CD4-positive, alpha-beta T cell treated with Interleukin-17A for 4 hours (primary cell): ENCODE measurements at regions not wholly inside any gene's neighbourhood (a gene's known extent, or its start where the extent isn't known, plus 50 kb on each side); places are given as distances from the start of the nearest gene placed in this dataset.
"Not testable (repeated sequence)": the region's sequence is repeated elsewhere in the genome, so short reads cannot be mapped to it uniquely, and the experiment has no call there.

Source experiments
- DNase-seq: peaks from one replicate; pipeline ENCODE4 v3.0.0-alpha.2; 2020; ENCODE audit warnings: mixed read lengths

DNA sequence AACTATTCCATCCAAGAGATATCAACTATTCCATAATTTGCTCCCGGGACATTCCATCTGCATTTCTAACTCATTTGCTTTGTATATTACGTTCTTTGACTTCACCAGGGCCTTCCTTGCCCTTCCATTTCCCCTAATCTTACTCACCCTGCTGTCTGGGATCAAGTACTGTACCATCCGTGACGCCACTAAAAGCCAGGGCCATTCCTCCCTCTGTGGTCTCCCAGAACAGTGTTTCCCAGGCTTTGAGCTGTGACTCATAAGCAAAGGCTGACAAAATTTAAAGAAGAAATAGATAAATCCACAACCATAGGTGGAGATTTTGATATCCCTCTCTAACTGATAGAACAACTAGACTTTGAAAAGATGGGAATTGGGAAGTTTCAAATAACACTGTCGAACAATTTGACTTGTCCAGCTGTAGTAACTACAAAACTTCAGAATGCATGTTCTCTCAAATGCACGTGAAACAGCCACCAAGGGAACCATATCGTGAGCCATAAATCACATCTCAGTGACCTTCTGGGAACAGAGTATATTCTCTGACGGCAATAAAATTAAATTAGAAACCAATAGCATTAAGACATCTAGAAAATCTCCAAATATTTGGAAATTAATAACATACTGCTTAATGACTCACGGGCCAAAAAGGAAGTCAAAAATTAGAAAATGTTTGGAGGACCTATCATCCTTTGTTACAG is 501.0 kb downstream of the SETD4 start:
- no peak for DNase-seq

DNA sequence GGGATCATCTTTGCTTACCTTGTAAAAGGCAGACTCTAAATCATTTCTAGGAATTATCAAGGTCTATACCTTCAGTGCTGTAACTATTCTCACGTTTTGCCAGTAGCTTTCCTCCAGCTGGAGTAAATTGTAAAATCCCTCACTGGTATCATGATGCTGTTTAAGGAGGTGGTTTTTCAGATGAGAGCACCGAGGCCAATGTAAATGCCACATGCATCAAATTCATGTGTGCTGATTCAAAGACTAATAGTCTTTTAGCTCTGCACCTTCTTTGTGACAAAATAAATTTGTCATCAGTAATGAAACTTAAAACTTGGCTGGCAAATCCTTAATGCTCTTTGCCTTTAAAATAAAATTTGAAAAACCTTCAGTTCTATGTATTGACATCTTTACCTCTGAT is 503.8 kb downstream of the SETD4 start:
- no peak for DNase-seq

DNA sequence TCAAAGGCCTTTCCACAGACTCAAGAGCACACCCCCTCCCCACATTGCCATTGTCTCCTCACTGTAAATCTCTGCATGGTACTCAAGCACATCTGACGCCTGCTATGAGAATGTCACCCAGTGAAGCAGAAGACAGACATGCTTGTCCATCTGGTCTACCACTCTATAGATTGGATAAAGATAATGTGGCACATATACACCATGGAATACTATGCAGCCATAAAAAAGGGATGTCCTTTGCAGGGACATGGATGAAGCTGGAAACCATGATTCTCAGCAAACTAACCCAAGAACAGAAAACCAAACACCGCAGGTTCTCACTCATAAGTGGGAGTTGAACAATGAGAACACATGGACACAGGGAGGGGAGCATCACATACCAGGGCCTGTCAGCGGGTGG is 503.4 kb upstream of the RUNX1 start:
- DNase-seq: not testable (repeated sequence)

DNA sequence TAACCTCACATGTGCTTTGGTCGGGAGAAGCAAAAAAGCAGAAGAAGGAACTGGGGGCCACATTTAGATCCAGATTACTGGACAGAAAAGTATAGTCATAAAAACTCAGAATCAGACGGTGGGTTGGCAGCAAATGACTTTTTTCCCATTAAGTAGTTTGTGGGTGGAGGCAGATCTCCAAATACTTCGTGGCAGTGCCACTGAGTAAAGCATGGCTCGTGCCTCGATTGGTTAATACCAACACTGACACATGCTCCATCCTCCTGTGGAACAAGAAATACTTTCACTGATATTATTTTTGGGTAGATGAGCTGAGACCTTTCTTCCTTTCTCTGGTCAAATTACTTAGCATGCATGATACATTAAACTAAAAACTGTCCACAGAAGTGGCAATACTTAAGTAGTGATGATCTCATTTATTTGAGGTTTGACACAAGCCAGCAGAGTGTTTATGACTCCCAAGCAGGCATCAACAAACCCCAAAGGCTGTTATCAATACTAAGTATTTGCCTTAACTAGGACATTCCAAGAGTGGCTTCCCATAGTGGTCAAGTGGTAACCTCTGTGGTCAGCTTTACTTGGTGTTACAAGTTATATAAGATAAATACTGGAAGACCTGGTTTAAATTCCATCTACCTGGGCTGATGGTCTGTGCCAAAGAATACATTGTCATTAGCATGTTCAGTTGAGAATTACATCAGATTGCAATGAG is 500.0 kb upstream of the RUNX1 start:
- no peak for DNase-seq

DNA sequence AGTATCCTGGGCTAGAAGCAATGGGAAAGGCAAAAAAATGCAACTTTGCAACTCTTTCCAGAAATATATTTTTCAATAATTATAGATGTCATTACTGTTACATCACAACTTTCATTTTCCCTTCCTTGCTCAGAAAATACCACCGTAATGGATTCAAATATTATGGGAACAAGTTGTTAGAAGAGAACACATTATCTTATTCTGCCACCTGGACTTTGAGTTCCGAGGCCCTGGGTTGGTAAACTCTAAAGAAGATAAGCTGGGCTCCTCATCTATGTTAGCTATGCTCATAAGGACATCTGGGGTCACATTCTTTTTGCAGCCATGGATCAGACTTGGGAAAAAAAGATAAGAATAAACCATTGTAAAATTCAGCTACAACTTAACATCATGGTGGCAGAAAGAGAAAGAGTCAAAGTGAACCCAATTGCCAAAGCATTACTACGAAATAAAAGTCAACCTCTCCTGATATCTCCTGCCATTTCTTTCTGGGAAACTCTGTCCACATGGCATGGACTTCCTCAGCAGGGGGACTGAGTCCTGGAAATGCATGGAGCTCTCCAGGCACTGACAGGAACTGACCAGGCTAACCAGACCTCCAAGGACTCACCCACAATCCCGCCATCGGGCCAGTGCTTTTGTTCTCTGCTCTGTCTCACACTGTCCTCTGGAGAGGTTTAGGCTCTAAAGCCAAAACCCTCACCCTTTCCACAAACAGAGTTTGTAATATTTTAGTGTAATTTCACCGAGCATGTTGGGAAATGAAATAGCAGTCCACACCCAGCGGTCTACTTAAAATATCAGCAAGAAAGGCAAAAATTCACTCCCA is 499.1 kb upstream of the RUNX1 start:
- DNase-seq: no peak

DNA sequence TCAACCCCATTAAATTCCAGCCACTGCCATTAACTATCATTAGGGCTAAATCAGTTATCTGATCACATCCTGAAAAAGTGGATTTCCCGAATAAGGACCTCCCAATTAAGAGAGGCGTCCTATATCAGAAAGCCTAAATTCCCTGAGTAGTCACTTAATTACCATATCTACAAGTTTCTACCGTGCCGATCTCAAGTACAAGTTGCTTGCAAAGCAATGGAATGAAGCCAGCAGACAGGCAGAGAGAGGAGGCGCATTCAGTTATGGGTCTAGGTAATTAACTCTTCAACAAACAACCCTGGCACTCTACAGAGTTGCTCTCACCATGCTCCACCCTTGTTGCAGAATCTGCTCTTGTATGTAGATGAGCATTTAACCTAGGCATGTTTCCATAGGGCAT is 494.6 kb upstream of the RUNX1 start:
- DNase-seq: no peak

DNA sequence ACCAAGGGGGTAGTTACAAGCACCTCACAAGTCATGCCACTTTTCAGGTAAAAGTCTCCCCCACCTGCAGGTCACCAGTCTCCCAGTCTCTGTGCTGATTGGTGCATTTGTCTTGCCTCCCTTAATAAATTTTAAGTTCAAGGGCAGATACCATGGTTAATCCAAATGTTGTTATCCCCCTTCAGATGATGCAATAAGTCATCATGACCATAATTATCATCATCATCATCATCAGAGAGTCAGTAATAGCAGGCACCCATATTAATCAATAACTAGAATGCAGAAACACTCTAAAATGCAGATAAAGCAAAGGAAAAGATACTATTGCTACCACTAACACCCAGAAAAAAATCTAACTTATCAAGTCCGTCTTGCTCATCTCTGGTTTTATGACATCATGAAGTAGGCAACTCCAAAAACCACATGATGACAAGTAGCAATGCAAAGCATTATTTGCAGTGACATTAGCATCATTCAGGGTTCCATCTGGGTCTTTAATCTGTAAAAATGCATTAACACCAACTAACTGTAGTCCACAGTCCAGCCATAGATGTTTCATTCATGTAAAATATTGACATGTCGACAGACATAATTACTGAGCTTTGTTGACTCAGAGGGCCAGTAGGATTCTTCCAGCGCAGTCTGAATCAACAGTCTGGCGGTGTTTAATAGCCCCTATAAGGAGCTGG is 492.0 kb upstream of the RUNX1 start:
- DNase-seq: no peak

DNA sequence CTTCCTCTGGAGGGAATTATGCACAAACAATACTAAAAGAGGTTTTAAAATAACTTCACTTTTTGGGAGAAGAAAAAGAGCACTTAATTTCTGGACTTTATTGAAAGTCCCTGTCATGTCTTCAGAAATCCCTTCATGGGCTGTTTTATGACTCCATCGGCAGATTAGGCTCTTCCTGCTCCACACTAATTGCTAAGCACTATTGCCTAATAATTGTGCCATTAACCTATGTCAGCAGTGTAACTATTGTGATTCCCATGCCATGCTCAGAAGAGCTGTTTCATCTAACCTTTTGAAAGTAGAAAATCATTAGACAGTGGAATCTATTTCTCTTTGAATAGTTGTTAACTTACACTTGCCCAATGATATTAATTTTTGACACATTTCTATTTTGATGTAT is 489.3 kb upstream of the RUNX1 start:
- no peak for DNase-seq

DNA sequence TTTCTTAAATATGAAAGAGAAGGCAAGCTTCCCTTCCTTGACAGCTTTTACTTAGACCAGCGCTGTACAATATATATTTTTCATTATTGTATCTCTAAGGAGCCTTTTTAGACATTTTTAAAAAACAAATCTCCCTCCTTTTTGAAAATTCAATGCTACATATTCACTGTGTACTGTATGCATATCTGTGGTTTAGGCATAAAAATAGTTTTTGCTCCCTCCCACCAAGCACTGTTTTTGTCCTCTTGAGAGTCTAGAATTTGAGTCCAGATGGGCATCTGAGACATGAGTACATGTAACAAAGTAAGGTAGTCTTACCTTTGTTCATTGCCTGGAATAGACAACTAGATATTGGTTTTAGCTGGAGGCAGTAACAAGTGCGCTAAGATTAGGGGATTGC is 488.5 kb upstream of the RUNX1 start:
- DNase-seq: no peak

DNA sequence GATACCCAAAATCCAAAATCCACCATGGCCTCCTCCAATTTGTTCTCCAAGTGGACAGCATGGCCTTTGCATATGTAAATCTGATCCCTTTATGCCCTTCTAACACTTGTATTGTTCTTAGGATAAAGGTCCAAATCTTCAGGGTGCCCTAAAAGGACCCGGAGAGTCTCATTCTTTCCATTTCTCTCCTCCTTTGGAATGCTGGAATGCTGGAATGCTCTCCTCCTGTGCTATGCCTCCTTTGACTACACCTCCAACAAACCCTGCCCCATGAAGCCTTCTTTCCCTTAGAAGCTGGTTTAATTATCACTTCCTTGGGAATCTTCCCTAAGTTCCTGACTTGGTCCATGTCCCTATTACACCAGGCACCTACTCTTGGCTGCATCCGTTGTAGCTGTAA is 484.8 kb upstream of the RUNX1 start:
- no peak for DNase-seq

DNA sequence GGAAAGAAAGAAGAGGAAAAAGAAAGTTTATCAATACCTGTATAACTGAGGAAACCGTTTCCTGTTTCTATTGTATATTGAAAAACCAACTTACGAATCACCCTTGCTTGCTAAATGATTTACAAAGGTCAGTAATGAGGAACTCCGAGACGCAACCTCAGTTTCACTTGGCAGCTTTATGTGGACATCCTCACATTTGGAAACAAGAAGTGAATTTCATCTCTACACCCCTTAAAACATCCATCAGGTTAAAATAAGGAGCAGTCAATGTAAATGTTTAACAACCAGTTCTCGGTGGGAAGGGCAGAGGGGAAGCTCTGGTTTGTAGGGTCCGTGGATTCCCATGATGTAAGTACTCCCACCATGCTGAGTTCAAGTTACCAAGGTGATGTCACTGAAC is 481.7 kb upstream of the RUNX1 start:
- no peak for DNase-seq

DNA sequence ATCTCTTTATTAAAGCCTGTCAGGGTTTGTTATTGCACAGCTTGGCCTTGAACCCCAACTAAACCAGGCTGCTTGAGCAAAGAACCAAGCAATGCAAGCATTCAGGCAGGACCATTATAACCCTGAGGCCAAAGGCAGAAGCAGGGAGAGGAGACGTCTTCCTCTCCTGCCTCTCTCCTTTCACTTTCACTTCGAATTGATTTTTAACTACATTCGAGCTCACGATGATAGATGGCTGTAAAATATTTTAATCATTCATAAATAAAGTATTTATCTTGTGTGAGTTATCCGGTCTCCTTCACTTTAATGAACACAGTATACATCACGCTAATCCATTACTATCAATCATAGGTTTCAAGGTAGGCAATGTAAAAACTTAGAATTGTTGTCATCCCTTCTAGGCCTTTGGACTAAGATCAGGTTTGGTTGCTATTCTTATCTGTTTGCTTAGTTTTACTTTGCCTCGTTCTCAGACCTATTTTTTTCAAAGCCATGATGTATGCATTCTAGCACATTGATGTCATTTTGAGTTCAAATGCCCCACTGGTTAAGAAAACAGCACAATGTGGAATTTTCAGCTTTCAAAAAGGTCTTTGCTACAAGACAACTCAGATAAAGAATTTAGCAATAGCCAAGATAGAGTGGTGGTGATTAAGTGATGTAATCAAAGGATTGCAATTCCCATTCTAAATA is 480.2 kb upstream of the RUNX1 start:
- DNase-seq: peak; percentile 42

DNA sequence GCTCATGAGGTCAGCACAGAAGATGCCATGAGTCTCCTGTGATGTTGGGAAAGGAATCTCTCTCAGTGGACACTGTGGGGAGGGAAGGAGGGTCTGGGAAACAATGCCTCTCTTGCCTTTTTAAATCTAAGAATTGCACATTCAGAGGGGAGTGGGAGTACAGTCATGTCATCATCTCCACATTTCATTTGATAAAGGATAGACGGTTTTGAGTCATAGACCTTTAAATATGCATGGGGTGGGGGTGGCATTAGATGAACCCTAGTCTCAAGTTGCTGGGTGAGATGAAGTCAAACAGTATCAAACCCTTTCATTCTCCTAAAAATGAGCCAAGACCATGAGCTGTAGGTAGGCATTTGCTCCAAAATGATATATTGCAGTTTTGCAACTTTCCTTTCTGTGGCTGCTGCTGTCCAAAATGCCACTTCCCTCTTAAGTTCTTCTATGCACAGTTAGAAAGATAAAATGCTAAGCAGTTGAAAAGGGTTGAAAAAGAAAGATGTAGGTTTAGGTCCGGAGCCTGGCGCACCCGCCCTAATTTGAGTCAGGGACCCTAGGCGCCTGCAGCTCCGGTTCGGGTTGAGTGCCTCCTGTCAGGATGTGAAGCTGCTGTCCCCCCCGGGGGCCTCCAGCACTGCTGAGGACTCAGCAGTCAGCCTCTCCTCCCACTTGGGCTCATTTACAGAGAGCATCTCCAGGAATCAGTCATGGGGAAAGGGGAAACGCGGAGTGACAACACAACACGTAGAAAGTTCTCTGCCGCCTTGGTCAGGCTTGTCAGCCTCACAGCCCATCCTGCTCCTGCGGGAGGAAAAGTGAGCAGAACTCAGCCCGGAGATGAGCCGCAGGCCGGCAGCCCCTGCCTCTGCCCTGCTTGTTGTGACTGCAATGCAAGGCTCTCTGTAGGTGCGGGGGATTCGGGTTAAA is 479.3 kb upstream of the RUNX1 start:
- peak; percentile 65 for DNase-seq

DNA sequence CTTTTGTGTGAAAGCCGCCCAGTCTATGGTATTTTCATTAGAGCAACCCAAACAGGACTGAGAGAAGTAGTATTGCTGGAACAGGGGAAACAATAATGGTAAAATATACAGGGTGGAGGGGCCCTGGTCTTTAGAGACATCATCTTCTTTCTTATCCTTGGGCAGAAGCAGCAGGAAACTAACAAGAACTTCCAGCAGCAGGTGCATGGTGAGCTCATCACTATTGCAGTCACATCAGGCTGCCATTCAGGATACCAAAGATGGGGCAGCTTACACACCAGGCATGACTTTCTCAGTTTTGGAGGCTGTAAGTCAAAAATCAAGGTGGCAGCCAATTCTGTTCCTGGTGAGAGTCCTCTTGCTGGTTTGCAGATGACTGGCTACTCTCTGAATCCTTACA is 478.3 kb upstream of the RUNX1 start:
- no peak for DNase-seq

DNA sequence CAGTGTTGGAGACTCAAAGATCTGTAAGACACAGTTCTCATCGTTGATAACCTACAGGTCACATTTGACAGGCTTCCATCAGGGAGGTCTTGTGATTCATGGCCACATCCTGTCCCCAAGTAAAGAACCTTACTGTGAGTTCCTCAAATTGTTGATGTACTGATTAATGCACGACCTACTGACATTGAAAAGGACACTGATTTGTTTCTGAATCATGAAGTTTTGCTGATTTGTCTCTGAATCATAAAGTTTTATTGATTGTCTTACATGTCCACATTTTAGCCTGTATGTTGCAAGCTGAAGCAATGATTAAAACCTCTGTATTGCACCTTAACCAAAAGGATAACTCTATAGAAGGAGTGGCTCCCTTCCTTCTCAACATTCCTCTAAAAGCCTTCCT is 476.3 kb upstream of the RUNX1 start:
- peak; percentile 33 for DNase-seq

DNA sequence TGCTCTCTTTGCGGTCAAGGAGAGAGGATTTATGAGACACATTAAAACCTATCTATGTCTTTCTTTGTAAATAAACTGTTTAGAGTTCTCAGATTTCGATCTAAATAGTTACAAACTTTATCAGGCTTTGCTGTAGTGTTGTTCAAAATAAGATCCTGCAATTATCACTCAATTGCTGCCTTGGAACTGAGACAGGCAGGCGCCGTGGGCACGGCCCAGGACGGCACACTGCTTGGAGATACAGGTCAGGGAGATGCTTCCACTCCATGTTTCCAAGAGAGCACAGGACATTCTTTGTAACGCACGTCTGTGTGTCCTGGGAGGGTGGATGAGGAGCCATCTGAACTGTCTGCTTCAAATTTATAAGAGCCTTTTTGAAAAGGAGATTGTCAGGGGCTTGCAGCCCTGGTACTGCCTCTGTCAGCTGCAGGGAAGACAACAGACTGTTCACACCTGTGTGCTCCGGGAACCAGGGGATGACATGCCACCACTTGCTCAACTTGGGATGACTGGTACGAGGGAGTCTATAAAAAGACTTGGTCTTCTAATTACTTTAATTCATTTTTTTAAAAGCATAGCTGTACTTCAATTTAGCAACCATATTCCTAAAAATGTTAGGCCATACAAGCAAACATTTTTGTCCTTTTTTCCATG is 472.9 kb upstream of the RUNX1 start:
- DNase-seq: no peak

DNA sequence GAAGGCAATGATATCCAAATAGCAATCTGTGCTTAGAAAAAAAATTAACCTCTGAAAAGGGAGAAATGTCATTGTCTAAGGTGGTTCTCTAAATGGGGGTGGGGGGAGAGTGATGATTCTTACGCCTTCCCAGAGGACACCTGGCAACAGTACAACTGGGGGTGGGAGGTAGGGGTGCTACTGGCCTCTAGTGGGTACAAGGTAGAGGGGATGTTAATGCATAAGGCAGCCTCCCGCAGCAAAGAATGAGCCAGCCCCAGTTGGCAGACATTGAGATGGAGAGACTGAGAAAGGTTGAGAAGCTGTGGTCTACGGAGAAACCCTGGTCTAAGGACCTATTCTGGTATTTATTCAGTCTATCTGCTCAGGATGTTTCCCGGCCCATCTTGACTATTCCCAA is 472.2 kb upstream of the RUNX1 start:
- DNase-seq: no peak

DNA sequence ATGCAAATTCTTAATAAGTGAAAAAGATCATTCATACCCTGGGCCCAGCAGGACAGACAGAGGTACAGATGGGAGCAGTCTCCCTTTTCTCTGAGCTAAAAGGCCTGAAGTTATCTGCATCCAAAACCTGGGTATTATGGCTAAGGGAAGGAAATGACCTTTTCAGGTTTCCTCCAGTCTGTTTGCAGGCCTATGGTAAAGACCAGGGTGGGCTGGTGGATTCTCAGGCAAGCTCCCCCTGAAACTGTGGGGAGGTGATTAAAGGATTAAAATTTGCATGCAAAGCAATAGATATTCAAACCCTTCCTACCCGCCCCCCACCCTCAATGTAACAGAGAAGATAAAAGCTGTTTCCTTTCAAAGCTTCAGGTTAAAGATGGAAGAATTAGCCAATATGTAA is 471.8 kb upstream of the RUNX1 start:
- no peak for DNase-seq

DNA sequence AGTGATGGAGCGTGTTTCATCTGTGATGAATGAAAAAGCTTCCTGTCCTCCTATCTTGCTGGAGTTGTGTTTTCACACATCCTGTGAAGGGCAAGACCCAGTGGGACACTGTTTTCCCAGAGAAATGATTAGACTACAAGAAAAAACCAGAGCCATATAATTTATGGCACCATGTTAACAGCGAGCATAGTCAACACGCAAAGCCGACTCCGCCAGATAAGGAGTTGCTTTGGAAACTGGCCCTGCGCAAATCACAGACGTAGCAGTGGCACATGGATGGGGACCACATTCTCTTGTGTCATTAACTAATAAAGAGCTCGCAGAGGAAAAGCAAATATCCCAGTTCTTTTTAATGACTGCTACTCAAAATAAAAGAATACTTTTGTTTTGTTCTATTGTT is 471.2 kb upstream of the RUNX1 start:
- no peak for DNase-seq

DNA sequence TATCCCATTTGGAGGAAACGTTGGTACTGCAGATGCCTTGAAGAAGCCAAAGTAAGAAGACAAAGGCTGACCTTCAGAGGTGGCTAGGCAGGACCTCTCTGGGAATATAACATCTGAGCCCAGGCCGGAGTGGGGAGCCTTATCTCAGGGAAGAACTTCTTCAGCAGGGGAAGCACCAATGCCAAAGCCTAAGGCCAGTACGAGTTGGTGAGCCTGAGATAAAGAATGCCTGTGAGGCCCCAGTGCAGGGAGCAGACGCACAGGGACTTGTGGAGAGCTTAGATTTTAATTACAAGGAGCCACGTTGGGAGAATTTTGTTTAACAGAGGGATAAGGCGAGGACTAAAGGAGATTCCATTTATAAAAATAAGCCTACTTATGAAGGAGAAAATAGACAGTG is 468.8 kb upstream of the RUNX1 start:
- no peak for DNase-seq

DNA sequence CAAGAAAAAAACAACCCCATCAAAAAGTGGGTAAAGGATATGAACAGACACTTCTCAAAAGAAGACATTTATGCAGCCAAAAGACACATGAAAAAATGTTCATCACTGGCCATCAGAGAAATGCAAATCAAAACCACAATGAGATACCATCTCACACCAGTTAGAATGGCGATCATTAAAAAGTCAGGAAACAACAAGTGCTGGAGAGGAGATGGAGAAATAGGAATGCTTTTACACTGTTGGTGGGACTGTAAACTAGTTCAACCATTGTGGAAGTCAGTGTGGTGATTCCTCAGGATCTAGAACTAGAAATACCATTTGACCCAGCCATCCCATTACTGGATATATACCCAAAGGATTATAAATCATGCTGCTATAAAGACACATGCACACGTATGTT is 467.2 kb upstream of the RUNX1 start:
- DNase-seq: not testable (repeated sequence)
